ENCODE measurements at regions not wholly inside any gene's neighbourhood (a gene's known extent, or its start where the extent isn't known, plus 50 kb on each side); places are given as distances from the start of the nearest gene placed in this dataset.

DNA sequence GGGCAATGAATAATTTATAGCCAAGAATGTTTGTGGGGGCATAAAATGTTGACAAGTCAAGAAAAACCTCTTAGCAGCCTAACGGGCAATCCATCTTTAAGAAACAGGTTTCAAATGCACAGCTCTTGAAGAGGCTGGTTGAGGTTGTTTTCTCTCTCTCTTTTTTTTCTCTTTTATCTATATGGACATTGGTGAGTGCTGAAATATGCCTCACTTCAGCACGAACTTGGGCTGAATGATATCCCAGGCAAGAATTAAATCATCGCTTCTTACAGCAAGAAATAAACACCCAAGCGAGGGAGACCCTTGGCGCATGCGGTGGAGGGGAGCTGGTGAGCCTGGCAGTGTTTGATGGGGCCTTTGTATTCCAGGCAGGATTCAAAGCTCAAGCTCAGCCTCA lies 160.9 kb downstream of the OAT start:
- no peak for DNase-seq (ENCODE audit: low spot score)
- TF ChIP-seq, protein P1, sequence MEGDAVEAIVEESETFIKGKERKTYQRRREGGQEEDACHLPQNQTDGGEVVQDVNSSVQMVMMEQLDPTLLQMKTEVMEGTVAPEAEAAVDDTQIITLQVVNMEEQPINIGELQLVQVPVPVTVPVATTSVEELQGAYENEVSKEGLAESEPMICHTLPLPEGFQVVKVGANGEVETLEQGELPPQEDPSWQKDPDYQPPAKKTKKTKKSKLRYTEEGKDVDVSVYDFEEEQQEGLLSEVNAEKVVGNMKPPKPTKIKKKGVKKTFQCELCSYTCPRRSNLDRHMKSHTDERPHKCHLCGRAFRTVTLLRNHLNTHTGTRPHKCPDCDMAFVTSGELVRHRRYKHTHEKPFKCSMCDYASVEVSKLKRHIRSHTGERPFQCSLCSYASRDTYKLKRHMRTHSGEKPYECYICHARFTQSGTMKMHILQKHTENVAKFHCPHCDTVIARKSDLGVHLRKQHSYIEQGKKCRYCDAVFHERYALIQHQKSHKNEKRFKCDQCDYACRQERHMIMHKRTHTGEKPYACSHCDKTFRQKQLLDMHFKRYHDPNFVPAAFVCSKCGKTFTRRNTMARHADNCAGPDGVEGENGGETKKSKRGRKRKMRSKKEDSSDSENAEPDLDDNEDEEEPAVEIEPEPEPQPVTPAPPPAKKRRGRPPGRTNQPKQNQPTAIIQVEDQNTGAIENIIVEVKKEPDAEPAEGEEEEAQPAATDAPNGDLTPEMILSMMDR (IDR thresholded peaks at IDR 0.05; ENCODE audit: borderline replicate concordance, control extremely low read depth, extremely low read depth, insufficient read depth, missing control alignments), result no peak
- in situ Hi-C loops (cut with MboI; ENCODE audit: low sequenced_read_pairs, unreplicated experiment), result no loop called here

DNA sequence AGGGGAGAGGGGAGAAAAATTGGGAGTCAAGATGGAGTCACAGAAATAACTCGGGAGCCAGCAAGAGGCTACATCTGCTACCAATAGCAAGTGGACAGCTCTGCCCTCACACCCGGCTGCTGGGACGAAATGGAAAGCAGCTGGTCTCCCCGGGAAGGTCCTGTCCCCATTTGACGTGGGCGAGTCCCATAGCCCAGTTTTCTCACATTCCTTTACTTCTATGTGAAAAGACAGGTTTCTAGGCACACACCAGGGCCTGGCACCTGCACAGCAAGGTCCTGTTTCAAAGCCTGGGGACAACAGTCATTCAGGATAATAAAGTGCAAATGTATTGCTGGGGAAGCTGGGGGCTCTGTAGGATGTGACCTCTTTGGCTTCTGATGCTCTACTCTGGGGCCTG lies 162.6 kb downstream of the OAT start:
- DNase-seq (ENCODE audit: low spot score), result no peak
- in situ Hi-C loops (cut with MboI; ENCODE audit: low sequenced_read_pairs, unreplicated experiment), result no loop called here
- TF ChIP-seq, protein P1 (IDR thresholded peaks at IDR 0.05; ENCODE audit: borderline replicate concordance, control extremely low read depth, extremely low read depth, insufficient read depth, missing control alignments), result no peak

DNA sequence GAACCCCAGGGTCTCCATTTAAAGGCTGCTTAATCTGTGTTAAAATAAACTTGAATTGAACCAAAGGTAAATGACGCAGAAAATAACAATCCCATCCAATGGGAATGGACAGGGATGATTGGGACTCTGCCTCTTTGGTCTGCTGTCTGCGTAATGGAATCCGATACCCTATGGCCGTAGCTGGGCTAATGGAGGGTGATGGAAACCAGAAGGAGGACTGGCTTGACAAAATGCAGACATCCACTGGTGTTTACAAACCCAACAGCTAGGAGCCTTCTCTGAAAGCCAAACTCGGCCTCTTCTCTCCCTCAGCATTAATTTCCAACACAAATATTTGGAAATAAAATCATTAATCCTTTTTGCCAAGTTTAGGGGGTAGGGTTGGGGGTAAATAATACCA lies 162.2 kb upstream of the CHST15 start:
- DNase-seq (ENCODE audit: low spot score), result no peak
- in situ Hi-C loops (cut with MboI; ENCODE audit: low sequenced_read_pairs, unreplicated experiment), result no loop called here
- TF ChIP-seq, protein P1 (IDR thresholded peaks at IDR 0.05; ENCODE audit: borderline replicate concordance, control extremely low read depth, extremely low read depth, insufficient read depth, missing control alignments), result no peak

DNA sequence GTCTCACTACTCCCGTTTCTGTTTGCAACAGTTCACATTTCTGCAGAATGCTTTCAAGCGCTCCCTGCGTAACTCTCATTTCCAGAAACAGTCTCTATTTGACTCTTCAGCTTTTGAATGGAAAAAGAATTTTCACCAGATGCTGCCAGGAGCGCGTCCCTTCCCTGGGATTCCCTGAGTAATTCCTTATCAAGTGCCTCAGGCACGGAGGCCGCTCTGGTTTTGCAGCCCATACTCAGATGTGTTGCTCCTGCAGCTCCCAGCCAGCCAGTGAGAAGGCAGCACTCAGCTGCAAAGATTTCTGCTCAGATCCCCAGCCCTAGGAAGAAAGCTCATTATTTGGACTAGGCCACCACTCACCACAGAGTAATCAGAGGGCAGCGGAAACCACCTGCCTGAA lies 161.1 kb upstream of the CHST15 start:
- no peak for DNase-seq (ENCODE audit: low spot score)
- in situ Hi-C loops (cut with MboI; ENCODE audit: low sequenced_read_pairs, unreplicated experiment), result no loop called here
- TF ChIP-seq, protein P1 (IDR thresholded peaks at IDR 0.05; ENCODE audit: borderline replicate concordance, control extremely low read depth, extremely low read depth, insufficient read depth, missing control alignments), result no peak

DNA sequence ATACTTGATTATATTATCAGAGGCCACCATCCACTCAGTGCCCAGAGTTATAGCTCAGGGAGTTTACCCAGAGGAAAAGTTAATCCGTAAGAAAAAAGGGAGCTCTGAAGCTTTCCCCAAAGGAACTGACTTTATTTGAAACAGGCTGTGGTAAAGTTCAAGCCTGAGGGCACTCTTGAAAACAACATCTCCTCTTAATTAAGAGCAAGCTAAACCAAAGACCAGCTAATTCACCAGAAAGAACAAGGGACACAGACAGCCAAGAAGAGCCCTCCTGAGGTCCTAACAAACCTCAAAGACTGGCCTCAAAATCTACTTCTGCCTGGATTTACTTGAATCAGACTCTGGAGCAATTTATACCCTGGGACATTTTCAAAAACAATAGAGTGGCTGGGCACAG lies 159.6 kb upstream of the CHST15 start:
- no peak for DNase-seq (ENCODE audit: low spot score)
- in situ Hi-C loops (cut with MboI; ENCODE audit: low sequenced_read_pairs, unreplicated experiment), result no loop called here
- TF ChIP-seq, protein P1 (IDR thresholded peaks at IDR 0.05; ENCODE audit: borderline replicate concordance, control extremely low read depth, extremely low read depth, insufficient read depth, missing control alignments), result no peak

DNA sequence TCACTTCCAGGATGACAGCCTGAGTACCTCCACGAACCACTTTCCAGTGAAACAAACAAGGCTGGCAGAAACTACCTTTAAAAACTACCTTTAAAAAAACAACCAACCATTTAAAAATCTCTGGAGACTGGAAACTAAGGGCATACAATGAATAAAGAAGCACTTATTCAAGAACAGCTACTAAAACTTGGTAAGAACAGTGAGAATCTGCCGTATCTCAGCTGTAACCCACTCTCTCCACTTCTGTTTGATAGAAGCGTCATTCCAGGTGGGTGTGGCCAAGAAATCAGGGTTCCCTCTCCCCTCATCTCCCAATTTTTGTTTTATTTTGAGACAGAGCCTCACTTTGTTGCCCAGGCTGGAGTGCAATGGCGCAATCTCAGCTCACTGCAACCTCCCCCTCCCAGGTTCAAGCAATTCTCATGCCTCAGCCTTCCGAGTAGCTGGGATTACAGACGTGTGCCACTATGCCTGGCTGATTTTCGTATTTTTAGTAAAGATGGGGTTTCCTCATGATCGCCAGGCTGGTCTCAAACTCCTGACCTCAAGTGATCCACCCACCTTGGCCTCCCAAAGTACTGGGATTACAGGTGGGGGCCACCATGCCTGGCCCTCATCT lies 158.8 kb upstream of the CHST15 start:
- DNase-seq (ENCODE audit: low spot score), result no peak
- in situ Hi-C loops (cut with MboI; ENCODE audit: low sequenced_read_pairs, unreplicated experiment), result no loop called here
- TF ChIP-seq, protein P1 (IDR thresholded peaks at IDR 0.05; ENCODE audit: borderline replicate concordance, control extremely low read depth, extremely low read depth, insufficient read depth, missing control alignments), result no peak

Data from GM13976 (cell line).